CD4-positive, alpha-beta T cell (primary cell): ENCODE measurements at regions not wholly inside any gene's neighbourhood (a gene's known extent, or its start where the extent isn't known, plus 50 kb on each side); places are given as distances from the start of the nearest gene placed in this dataset.

ENCODE experiments used
- ATAC-seq: fragments of 200-7000 bp; cut with Tn5 transposase; one replicate; pipeline ENCODE4 v1.10.0; 2022; ENCODE audit warnings: mild to moderate bottlenecking; ENCODE audit not compliant: poor library complexity
- CTCF ChIA-PET: fragments of 350-600 bp; sonication (Branson Sonifier 250); formaldehyde crosslinking; loops from one replicate; lab custom pipeline; 2021; ENCODE audit warnings: antibody characterized with exemption, inconsistent platforms; lab: Charles Lee
- POLR2A ChIA-PET: fragments of 350-600 bp; sonication (Branson Sonifier 250); formaldehyde crosslinking; loops from one replicate; lab custom pipeline; 2021; ENCODE audit warnings: antibody characterized with exemption, inconsistent platforms; lab: Charles Lee
- DNase-seq, 14 experiments: peaks; one replicate each; pipeline ENCODE4 v3.0.0-alpha.2; 2013 to 2020; ENCODE audit warnings: mixed read lengths in 2 of 14
- H3K27ac ChIP-seq, 2 donors: one replicate each; pipeline versions ENCODE4 v1.5.1 to v1.7.0; 2013; ENCODE audit warnings: low read length in 2 of 2, low read depth in 1 of 2, mild to moderate bottlenecking in 1 of 2
- H3K27me3 ChIP-seq, 2 experiments: 1 replicate in 1 of 2; 2 replicates in 1 of 2; pipeline versions ENCODE4 v1.6.1 to v1.7.0; 2013; ENCODE audit warnings: low read length in 2 of 2, control low read depth in 1 of 2, mild to moderate bottlenecking in 1 of 2, moderate library complexity in 1 of 2; ENCODE audit not compliant: insufficient read depth in 2 of 2, control insufficient read depth in 1 of 2
- H3K36me3 ChIP-seq: one replicate; pipeline ENCODE4 v1.6.1; 2013; ENCODE audit warnings: low read length, control low read depth; ENCODE audit not compliant: insufficient read depth
- H3K4me1 ChIP-seq: one replicate; pipeline ENCODE4 v1.6.1; 2013; ENCODE audit warnings: low read length, control low read depth; ENCODE audit not compliant: insufficient read depth
- H3K4me3 ChIP-seq: one replicate; pipeline ENCODE4 v1.5.1; 2013; ENCODE audit warnings: mild to moderate bottlenecking, low read length, moderate library complexity
- H3K9me3 ChIP-seq, 2 experiments: 1 replicate in 1 of 2; 2 replicates in 1 of 2; pipeline versions ENCODE4 v1.6.1 to v1.7.0; 2013; ENCODE audit warnings: low read length in 2 of 2, mild to moderate bottlenecking in 2 of 2, control low read depth in 1 of 2, moderate library complexity in 1 of 2; ENCODE audit not compliant: control insufficient read depth in 1 of 2, insufficient read depth in 1 of 2
- H3K27ac Mint-ChIP-seq: one replicate; pipeline ENCODE4 v1.8.0; 2020; ENCODE audit warnings: mixed read lengths
- H3K27me3 Mint-ChIP-seq: one replicate; pipeline ENCODE4 v1.8.0; 2021; ENCODE audit warnings: mixed read lengths
- H3K36me3 Mint-ChIP-seq: one replicate; pipeline ENCODE4 v1.8.0; 2021; ENCODE audit warnings: low read depth, mixed read lengths
- H3K4me1 Mint-ChIP-seq: one replicate; pipeline ENCODE4 v1.8.0; 2021; ENCODE audit warnings: low read depth, mixed read lengths
- H3K4me3 Mint-ChIP-seq: one replicate; pipeline ENCODE4 v1.8.0; 2020; ENCODE audit warnings: mild to moderate bottlenecking, mixed read lengths
- H3K9me3 Mint-ChIP-seq: one replicate; pipeline ENCODE4 v1.8.0; 2020; ENCODE audit warnings: mixed read lengths
- CTCF ChIP-seq: fragments of 200-600 bp; IDR thresholded peaks from one replicate; pipeline ENCODE4 v1.8.0; 2022; ENCODE audit warnings: antibody characterized with exemption, mild to moderate bottlenecking
- intact Hi-C, 2 experiments: fragments of 100-400 bp; cut with DNase I in 1 of 2; cut with micrococcal nuclease in 1 of 2; formaldehyde crosslinking; loops; one replicate each; pipeline versions ENCODE4 v1.15.1 to v1.9.0; 2023 to 2025; cut with DNase I, micrococcal nuclease

GRCh38 chr5:120788481-120788880 lies 324.4 kb downstream of the PRR16 start:
- no peaks in the 10 kb centered on the region for H3K36me3 ChIP-seq
- H3K27ac Mint-ChIP-seq: no peak overlapping the region
- DNase-seq: no peak
- no peaks in the 10 kb centered on the region for H3K9me3 ChIP-seq
- no peaks in the 10 kb centered on the region for H3K27me3 Mint-ChIP-seq
- no peaks in the 10 kb centered on the region for H3K4me1 ChIP-seq
- CTCF ChIA-PET: no interaction called here
- H3K4me3 Mint-ChIP-seq: no peak overlapping the region
- TF ChIP-seq CTCF: no peak
- no peaks in the 10 kb centered on the region for H3K27me3 ChIP-seq
- no peak overlapping the region for H3K27ac ChIP-seq
- no peak overlapping the region for H3K4me3 ChIP-seq
- no peaks in the 10 kb centered on the region for H3K4me1 Mint-ChIP-seq
- peaks cover 3% of the 10 kb centered on the region for H3K9me3 Mint-ChIP-seq
- POLR2A ChIA-PET: no interaction called here
- no peaks in the 10 kb centered on the region for H3K36me3 Mint-ChIP-seq
- no peak for ATAC-seq
- intact Hi-C loops: no loop called here

- H3K4me3 ChIP-seq: no peak overlapping the region
- no peaks in the 10 kb centered on the region for H3K4me1 ChIP-seq
- H3K27ac ChIP-seq: no peak overlapping the region
- H3K36me3 ChIP-seq: no peaks in the 10 kb centered on the region
- H3K36me3 Mint-ChIP-seq: no peaks in the 10 kb centered on the region
- H3K4me3 Mint-ChIP-seq: no peak overlapping the region
- H3K27me3 Mint-ChIP-seq: no peaks in the 10 kb centered on the region
- no peaks in the 10 kb centered on the region for H3K27me3 ChIP-seq
- no peak for DNase-seq
- POLR2A ChIA-PET: no interaction called here
- no peak overlapping the region for H3K27ac Mint-ChIP-seq
- CTCF ChIA-PET: no interaction called here
- intact Hi-C loops: no loop called here
- peaks cover 4% of the 10 kb centered on the region for H3K9me3 Mint-ChIP-seq
- no peaks in the 10 kb centered on the region for H3K9me3 ChIP-seq
- TF ChIP-seq CTCF: no peak
- no peak for ATAC-seq
- H3K4me1 Mint-ChIP-seq: no peaks in the 10 kb centered on the region
These were observed 325.8 kb downstream of the PRR16 start for GRCh38 chr5:120789918-120790317.

GRCh38 chr5:120790339-120790738 lies 326.2 kb downstream of the PRR16 start:
- Mint-ChIP-seq H3K4me3 (no peak overlapping the region), H3K27ac (no peak overlapping the region), H3K36me3 (no peaks in the 10 kb centered on the region), H3K4me1 (no peaks in the 10 kb centered on the region), H3K9me3 (peaks cover 4% of the 10 kb centered on the region), H3K27me3 (no peaks in the 10 kb centered on the region)
- H3K27ac ChIP-seq: no peak overlapping the region
- CTCF ChIA-PET: no interaction called here
- no peaks in the 10 kb centered on the region for H3K4me1 ChIP-seq
- intact Hi-C loops: no loop called here
- H3K27me3 ChIP-seq: no peaks in the 10 kb centered on the region
- DNase-seq (no peak), ATAC-seq (no peak)
- no peaks in the 10 kb centered on the region for H3K9me3 ChIP-seq
- POLR2A ChIA-PET: no interaction called here
- H3K36me3 ChIP-seq: no peaks in the 10 kb centered on the region
- H3K4me3 ChIP-seq: no peak overlapping the region
- TF ChIP-seq CTCF: no peak
